ENCODE measurements at regions not wholly inside any gene's neighbourhood (a gene's known extent, or its start where the extent isn't known, plus 50 kb on each side); places are given as distances from the start of the nearest gene placed in this dataset.

DNA sequence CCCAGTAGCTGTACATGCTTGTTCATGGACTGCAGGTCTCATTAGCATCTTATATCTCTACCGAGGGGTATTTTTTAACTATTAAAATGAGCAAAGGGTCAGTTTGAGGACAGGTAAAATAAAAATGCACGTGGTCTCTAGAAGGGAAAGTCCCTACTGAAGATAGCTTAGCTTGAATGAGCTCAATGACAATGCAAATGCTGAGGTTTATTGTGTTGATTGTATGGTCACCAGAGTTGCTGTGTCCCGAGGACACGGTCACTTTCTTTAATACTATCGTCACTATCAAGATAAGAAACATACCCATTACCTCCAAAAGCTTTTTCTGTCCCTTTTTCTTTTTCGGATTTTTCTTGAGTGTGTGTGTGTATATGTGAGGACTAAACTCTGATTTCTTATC lies 250.5 kb upstream of the PRKX start:
- no peaks in the 10 kb centered on the region for H3K4me1 ChIP-seq
- no peaks in the 10 kb centered on the region for H3K9me3 ChIP-seq
- no peak for DNase-seq
- no peak overlapping the region for H3K4me3 ChIP-seq (ENCODE audit: low read depth, low read length)
- TF ChIP-seq CTCF (IDR thresholded peaks at IDR 0.05; ENCODE audit: low read depth, low read length), result no peak
- no peaks in the 10 kb centered on the region for H3K27me3 ChIP-seq
- no peaks in the 10 kb centered on the region for H3K36me3 ChIP-seq

DNA sequence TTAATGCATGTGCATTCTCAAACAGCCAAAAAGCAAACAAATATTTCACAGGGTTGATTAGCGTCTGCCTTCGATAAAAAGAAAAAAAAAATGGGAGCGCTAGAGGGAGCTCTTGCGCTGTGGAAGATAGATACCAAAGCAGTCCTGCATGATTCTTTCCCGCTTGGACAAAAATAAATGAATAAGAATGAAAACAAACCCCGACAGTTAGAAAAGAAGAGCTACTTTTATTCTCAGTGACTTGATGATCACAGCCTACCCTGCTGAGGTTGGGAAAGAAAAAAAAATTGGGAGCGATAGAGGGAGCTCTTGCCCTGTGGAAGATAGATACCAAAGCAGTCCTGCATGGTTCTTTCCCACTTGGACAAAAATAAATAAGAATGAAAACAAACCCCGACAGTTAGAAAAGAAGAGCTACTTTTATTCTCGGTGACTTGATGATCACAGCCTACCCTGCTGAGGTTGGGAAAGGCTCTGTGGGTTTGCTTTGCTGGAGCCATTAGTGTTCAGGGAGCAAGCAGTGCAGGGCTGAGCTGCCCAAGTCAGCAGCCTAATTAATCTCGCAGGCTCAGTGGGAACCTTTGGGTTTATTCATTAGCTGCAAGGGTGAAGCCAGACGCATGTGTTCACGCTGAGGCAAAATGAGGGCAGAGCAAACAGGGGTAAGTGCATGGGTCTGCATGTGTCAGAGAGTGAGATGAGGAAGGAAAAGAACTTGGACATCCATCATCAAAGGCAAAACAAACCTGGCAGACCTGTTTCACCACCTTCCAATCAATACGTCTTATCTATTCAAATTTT lies 249.3 kb upstream of the PRKX start:
- H3K4me3 ChIP-seq (ENCODE audit: low read depth, low read length), result no peak overlapping the region
- H3K9me3 ChIP-seq, result no peaks in the 10 kb centered on the region
- H3K4me1 ChIP-seq, result no peaks in the 10 kb centered on the region
- DNase-seq, result no peak
- H3K27me3 ChIP-seq, result no peaks in the 10 kb centered on the region
- no peaks in the 10 kb centered on the region for H3K36me3 ChIP-seq
- peak; percentile 52 for TF ChIP-seq CTCF (IDR thresholded peaks at IDR 0.05; ENCODE audit: low read depth, low read length)

GRCh38 chrX:3960952-3961351 lies 247.5 kb upstream of the PRKX start:
- Histone ChIP-seq H3K4me3 (ENCODE audit: low read depth, low read length) (no peak overlapping the region), H3K36me3 (no peaks in the 10 kb centered on the region), H3K27me3 (no peaks in the 10 kb centered on the region), H3K9me3 (no peaks in the 10 kb centered on the region), H3K4me1 (no peaks in the 10 kb centered on the region)
- no peak for TF ChIP-seq CTCF (IDR thresholded peaks at IDR 0.05; ENCODE audit: low read depth, low read length)
- no peak for DNase-seq

DNA sequence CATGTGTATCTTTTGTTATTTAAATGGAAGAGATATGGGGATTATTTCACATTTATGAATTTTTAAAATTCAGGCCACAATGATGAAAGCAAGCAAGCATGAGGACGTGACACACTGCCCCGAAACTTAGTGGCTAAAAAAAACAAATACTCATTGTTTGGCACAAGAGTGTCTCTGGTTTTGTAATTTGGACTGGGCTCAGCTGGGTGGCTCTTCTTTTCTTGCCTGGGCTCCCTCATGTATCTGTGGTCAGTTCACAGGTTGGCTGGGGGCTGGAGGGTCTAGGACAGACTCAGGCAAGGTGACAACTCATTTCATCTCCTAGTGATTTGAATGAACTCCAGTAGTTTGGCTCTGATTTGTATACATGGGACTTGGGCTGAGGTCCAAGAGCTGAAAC lies 238.4 kb upstream of the PRKX start:
- H3K4me3 ChIP-seq (ENCODE audit: low read depth, low read length), result no peak overlapping the region
- no peaks in the 10 kb centered on the region for H3K9me3 ChIP-seq
- no peaks in the 10 kb centered on the region for H3K36me3 ChIP-seq
- no peak for DNase-seq
- no peaks in the 10 kb centered on the region for H3K4me1 ChIP-seq
- no peaks in the 10 kb centered on the region for H3K27me3 ChIP-seq
- no peak for TF ChIP-seq CTCF (IDR thresholded peaks at IDR 0.05; ENCODE audit: low read depth, low read length)

GRCh38 chrX:3950373-3950772 lies 236.9 kb upstream of the PRKX start:
- Histone ChIP-seq H3K27me3 (no peaks in the 10 kb centered on the region), H3K36me3 (no peaks in the 10 kb centered on the region), H3K4me3 (ENCODE audit: low read depth, low read length) (no peak overlapping the region), H3K9me3 (no peaks in the 10 kb centered on the region), H3K4me1 (no peaks in the 10 kb centered on the region)
- TF ChIP-seq CTCF (IDR thresholded peaks at IDR 0.05; ENCODE audit: low read depth, low read length), result no peak
- DNase-seq, result no peak

DNA sequence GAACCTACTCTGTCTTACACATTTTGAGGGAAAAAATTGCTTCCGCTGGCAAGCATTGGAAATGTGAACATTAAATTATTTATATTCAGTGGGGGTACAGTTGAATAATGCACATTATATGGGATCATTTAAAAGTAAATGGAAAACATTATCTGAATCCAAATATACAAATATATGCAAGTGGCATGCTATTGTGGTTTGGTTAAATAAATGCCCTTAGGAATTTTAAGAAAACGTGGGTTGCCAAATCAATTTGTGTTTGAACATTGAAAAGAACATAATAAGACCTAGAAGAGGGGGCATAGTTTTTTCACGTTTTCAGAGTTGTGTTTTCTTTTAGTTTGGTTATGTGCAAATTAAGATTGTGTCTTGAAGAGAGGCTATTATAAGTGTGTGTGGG lies 230.5 kb upstream of the PRKX start:
- no peaks in the 10 kb centered on the region for H3K9me3 ChIP-seq
- DNase-seq, result no peak
- H3K27me3 ChIP-seq, result no peaks in the 10 kb centered on the region
- no peak overlapping the region for H3K4me3 ChIP-seq (ENCODE audit: low read depth, low read length)
- no peaks in the 10 kb centered on the region for H3K36me3 ChIP-seq
- H3K4me1 ChIP-seq, result no peaks in the 10 kb centered on the region
- no peak for TF ChIP-seq CTCF (IDR thresholded peaks at IDR 0.05; ENCODE audit: low read depth, low read length)

All from BE2C (cell line).